ENCODE measurements at regions not wholly inside any gene's neighbourhood (a gene's known extent, or its start where the extent isn't known, plus 50 kb on each side); places are given as distances from the start of the nearest gene placed in this dataset.

DNA sequence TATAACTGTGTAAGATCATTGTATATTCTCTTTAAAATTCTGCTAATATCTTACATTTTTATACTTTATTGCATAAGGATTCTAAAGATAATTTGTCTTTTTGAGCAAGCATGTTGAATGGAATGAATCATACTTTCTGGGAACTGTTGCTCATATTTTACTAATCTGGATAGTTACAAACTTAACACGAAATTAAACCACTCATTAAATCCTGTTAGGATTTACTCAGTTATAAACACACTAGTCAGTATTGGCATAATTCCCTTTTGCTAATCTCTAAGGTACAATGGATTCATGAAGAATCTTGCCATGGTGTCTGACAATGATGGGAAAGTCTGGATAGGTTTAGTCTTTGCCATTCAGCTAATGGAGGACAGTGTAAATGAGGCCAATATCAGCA is 338.1 kb upstream of the SMC2 start:
- no peaks in the 10 kb centered on the region for H3K9me3 ChIP-seq (ENCODE audit: insufficient read depth in 2 of 2, low read depth in 1 of 2, low read length in 1 of 2)
- no peak overlapping the region for H2AFZ ChIP-seq (ENCODE audit: low read length)
- FAIRE-seq (no peak), DNase-seq (ENCODE audit: low read depth in 1 of 2, low spot score in 2 of 2) (no peak)
- H3K56ac ChIP-seq (replicated peaks; ENCODE audit: insufficient read length, low read depth, low read length), result no peak overlapping the region
- no peak overlapping the region for H4K91ac ChIP-seq (replicated peaks; ENCODE audit: insufficient read length, low read length)
- H3K79me1 ChIP-seq (ENCODE audit: low read depth, low read length), result no peaks in the 10 kb centered on the region
- H4K5ac ChIP-seq (ENCODE audit: insufficient read length, low read depth, low read length), result no peak overlapping the region
- H3K27me3 ChIP-seq (replicated peaks in 1 of 4; ENCODE audit: control insufficient read depth in 3 of 4, extremely low read depth in 1 of 4, insufficient read depth in 3 of 4, low read length in 3 of 4), result no peaks in the 10 kb centered on the region
- H2AK5ac ChIP-seq (ENCODE audit: low read depth, low read length), result no peak overlapping the region
- H3K9ac ChIP-seq (replicated peaks in 1 of 4; ENCODE audit: extremely low read depth in 1 of 4, low read depth in 3 of 4, low read length in 3 of 4), result no peak overlapping the region
- H3K23ac ChIP-seq (ENCODE audit: insufficient read length), result no peak overlapping the region
- no peaks in the 10 kb centered on the region for H3K23me2 ChIP-seq (ENCODE audit: low read depth, low read length)
- CTCF ChIA-PET (ENCODE audit: partially characterized antibody), result no interaction called here
- no peak for TF ChIP-seq NRF1 (IDR thresholded peaks at IDR 0.05; ENCODE audit: low read depth, low read length)
- TF ChIP-seq, protein P1, sequence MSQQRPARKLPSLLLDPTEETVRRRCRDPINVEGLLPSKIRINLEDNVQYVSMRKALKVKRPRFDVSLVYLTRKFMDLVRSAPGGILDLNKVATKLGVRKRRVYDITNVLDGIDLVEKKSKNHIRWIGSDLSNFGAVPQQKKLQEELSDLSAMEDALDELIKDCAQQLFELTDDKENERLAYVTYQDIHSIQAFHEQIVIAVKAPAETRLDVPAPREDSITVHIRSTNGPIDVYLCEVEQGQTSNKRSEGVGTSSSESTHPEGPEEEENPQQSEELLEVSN (IDR thresholded peaks at IDR 0.05), result no peak
- no peak for TF ChIP-seq TBP (IDR thresholded peaks at IDR 0.05; ENCODE audit: low read depth, low read length)
- TF ChIP-seq HDAC6 (IDR thresholded peaks at IDR 0.05; ENCODE audit: low read depth, low read length), result no peak
- TF ChIP-seq CBX8 (IDR thresholded peaks at IDR 0.05; ENCODE audit: borderline replicate concordance, low read depth, low read length), result no peak
- TF ChIP-seq SRF (IDR thresholded peaks at IDR 0.05; ENCODE audit: low read depth, low read length), result no peak
- TF ChIP-seq CTBP2 (IDR thresholded peaks at IDR 0.05; ENCODE audit: borderline replicate concordance, insufficient read depth, insufficient read length, low read length), result no peak
- TF ChIP-seq SIX5 (IDR thresholded peaks at IDR 0.05; ENCODE audit: low read depth, low read length), result no peak
- TF ChIP-seq TCF12 (IDR thresholded peaks at IDR 0.05; ENCODE audit: low read depth, low read length), result no peak
- no peak for TF ChIP-seq RNF2 (IDR thresholded peaks at IDR 0.05; ENCODE audit: borderline replicate concordance, low read depth, low read length, missing control alignments, poor library complexity, severe bottlenecking)
- H3K4me2 ChIP-seq (ENCODE audit: insufficient read depth in 1 of 2, low read depth in 2 of 2, low read length in 2 of 2), result no peak overlapping the region
- peaks cover 0 to 3% (median 0%) of the 10 kb centered on the region in 4 experiments; a peak in 2 of 7 replicates for H3K4me1 ChIP-seq (replicated peaks in 1 of 4; ENCODE audit: control insufficient read depth in 3 of 4, insufficient read depth in 4 of 4, low read length in 3 of 4)
- no peak overlapping the region for H2BK15ac ChIP-seq (ENCODE audit: low read length)
- H4K20me1 ChIP-seq (replicated peaks in 1 of 2; ENCODE audit: control insufficient read depth in 1 of 2, insufficient read depth in 2 of 2, low read length in 2 of 2), result no peaks in the 10 kb centered on the region
- POLR2A ChIA-PET (ENCODE audit: partially characterized antibody), result no interaction called here
- H3K27ac ChIP-seq (ENCODE audit: low read depth, low read length), result no peak overlapping the region
- no peak overlapping the region for H2BK120ac ChIP-seq (replicated peaks; ENCODE audit: low read depth, low read length)
- H2BK20ac ChIP-seq (ENCODE audit: low read length), result no peak overlapping the region
- no peak overlapping the region for H4K8ac ChIP-seq (ENCODE audit: extremely low read depth, insufficient read depth, low read length)
- H3K79me2 ChIP-seq (ENCODE audit: control insufficient read depth in 1 of 2, insufficient read depth in 2 of 2, low read length in 2 of 2), result no peaks in the 10 kb centered on the region
- H3K4me3 ChIP-seq (ENCODE audit: extremely low read depth in 1 of 4, insufficient read depth in 2 of 4, low read depth in 3 of 4, low read length in 4 of 4), result no peak overlapping the region
- no peak overlapping the region for H3K14ac ChIP-seq (ENCODE audit: insufficient read length)
- H2BK5ac ChIP-seq (ENCODE audit: low read depth, low read length), result no peak overlapping the region
- no peak overlapping the region for H3K18ac ChIP-seq (ENCODE audit: extremely low read depth, low read length)
- no peak overlapping the region for H3K4ac ChIP-seq (replicated peaks; ENCODE audit: insufficient read length, low read depth, low read length)
- H3K36me3 ChIP-seq (ENCODE audit: control insufficient read depth in 2 of 4, insufficient read depth in 4 of 4, low read length in 3 of 4), result no peaks in the 10 kb centered on the region
- WGBS, 2 experiments (ENCODE audit: extremely low coverage in 1 of 2, insufficient coverage in 1 of 2, insufficient read length in 1 of 2, insufficient replicate concordance in 2 of 2, low coverage in 1 of 2, low lambda C conversion rate in 2 of 2, missing lambda C conversion rate in 1 of 2), result 95% methylated on average over 1 of the region's 1 CpG; no CpG with 5 or more reads in 1 of the 2 experiments
- no peak overlapping the region for H2BK12ac ChIP-seq (ENCODE audit: low read depth, low read length)
